ENCODE measurements at regions not wholly inside any gene's neighbourhood (a gene's known extent, or its start where the extent isn't known, plus 50 kb on each side); places are given as distances from the start of the nearest gene placed in this dataset.

DNA sequence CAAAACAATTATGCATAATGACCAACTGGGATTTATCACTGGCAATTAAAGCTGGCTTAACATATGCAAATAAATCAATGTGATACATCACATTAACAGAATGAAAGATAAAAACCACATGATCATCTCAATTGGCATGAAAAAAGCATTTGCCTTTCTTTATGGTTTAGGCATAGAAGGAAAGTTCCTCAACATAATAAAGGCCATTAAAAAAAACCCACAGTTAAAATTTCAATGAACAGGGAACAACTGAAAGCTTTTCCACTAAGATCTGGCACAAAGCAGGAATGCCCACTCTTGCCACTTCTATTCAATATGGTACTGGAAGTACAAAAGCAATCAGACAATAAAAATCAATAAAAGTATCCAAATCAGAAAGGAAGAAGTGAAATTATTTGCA, 151.2 kb upstream of the CD180 start:
- no peaks in the 10 kb centered on the region for H3K9me3 ChIP-seq (ENCODE audit: low read depth)
- no peaks in the 10 kb centered on the region for H3K36me3 ChIP-seq (replicated peaks; ENCODE audit: insufficient read depth, low read depth)
- H3K4me1 ChIP-seq (ENCODE audit: insufficient read depth) = no peaks in the 10 kb centered on the region
- H4K20me1 ChIP-seq (ENCODE audit: insufficient read depth, poor library complexity, severe bottlenecking) = no peaks in the 10 kb centered on the region
- no peak overlapping the region for H2AFZ ChIP-seq
- H3K27ac ChIP-seq = no peak overlapping the region
- DNase-seq (ENCODE audit: low spot score) = no peak
- no peaks in the 10 kb centered on the region for H3K9me2 ChIP-seq (replicated peaks; ENCODE audit: insufficient read depth)
- TF ChIP-seq EZH2phosphoT487 (IDR thresholded peaks at IDR 0.05; ENCODE audit: low read depth, severe bottlenecking, unreplicated experiment) (no peak), EZH2 (IDR thresholded peaks at IDR 0.05; ENCODE audit: borderline replicate concordance) (no peak)
- TF ChIP-seq, protein P1, sequence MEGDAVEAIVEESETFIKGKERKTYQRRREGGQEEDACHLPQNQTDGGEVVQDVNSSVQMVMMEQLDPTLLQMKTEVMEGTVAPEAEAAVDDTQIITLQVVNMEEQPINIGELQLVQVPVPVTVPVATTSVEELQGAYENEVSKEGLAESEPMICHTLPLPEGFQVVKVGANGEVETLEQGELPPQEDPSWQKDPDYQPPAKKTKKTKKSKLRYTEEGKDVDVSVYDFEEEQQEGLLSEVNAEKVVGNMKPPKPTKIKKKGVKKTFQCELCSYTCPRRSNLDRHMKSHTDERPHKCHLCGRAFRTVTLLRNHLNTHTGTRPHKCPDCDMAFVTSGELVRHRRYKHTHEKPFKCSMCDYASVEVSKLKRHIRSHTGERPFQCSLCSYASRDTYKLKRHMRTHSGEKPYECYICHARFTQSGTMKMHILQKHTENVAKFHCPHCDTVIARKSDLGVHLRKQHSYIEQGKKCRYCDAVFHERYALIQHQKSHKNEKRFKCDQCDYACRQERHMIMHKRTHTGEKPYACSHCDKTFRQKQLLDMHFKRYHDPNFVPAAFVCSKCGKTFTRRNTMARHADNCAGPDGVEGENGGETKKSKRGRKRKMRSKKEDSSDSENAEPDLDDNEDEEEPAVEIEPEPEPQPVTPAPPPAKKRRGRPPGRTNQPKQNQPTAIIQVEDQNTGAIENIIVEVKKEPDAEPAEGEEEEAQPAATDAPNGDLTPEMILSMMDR (IDR thresholded peaks at IDR 0.05; ENCODE audit: poor library complexity) = no peak
- H3K4me2 ChIP-seq = no peak overlapping the region
- H3K4me3 ChIP-seq = no peak overlapping the region
- no peaks in the 10 kb centered on the region for H3K27me3 ChIP-seq
- H3K79me2 ChIP-seq = no peaks in the 10 kb centered on the region

DNA sequence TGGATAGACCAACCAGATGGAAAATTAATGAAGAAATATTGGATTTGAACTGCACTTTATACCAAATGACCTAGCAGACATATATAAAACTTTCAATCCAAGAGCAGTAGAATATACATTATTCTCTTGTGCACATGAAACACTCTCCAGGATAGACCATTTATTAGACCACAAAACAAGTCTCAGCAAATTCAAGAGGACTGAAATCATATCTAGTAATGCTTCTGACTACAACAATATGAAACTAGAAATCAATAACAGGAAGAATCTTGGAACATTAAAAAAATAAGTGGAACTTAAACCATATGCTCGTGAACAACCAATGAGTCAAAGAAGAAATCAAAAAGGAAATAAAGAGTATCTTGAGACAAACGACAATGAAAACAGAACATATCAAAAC, 150.0 kb upstream of the CD180 start:
- Histone ChIP-seq H3K27me3 (no peaks in the 10 kb centered on the region), H2AFZ (no peak overlapping the region), H3K4me1 (ENCODE audit: insufficient read depth) (no peaks in the 10 kb centered on the region), H3K9me3 (ENCODE audit: low read depth) (no peaks in the 10 kb centered on the region), H3K9me2 (replicated peaks; ENCODE audit: insufficient read depth) (no peaks in the 10 kb centered on the region), H3K27ac (no peak overlapping the region), H3K79me2 (no peaks in the 10 kb centered on the region), H4K20me1 (ENCODE audit: insufficient read depth, poor library complexity, severe bottlenecking) (no peaks in the 10 kb centered on the region), H3K36me3 (replicated peaks; ENCODE audit: insufficient read depth, low read depth) (no peaks in the 10 kb centered on the region), H3K4me3 (no peak overlapping the region), H3K4me2 (no peak overlapping the region)
- DNase-seq (ENCODE audit: low spot score) = no peak
- WGBS (ENCODE audit: low lambda C conversion rate, missing lambda C conversion rate) = 81% methylated on average over 2 of the region's 2 CpGs
- TF ChIP-seq EZH2 (IDR thresholded peaks at IDR 0.05; ENCODE audit: borderline replicate concordance) (no peak), EZH2phosphoT487 (IDR thresholded peaks at IDR 0.05; ENCODE audit: low read depth, severe bottlenecking, unreplicated experiment) (no peak)
- TF ChIP-seq, protein P1 (IDR thresholded peaks at IDR 0.05; ENCODE audit: poor library complexity) = no peak

DNA sequence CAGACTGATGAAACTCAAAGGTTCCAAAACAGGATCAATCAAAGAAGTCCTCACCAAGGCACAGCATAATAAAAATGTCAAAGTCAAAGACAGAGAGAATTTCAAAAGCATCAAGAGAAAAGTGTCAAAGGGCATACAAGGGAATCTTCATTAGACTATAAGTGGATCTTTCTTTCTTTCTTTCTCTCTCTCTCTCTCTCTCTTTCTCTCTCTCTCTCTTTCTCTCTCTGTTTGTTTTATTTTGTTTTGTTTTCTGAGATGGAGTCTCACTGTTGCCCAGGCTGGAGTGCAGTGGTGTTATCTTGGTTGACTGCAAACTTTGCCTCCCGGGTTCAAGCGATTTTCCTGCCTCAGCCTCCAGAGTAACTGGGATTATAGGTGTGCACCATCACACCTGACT, 148.3 kb upstream of the CD180 start:
- Histone ChIP-seq H3K4me1 (ENCODE audit: insufficient read depth) (no peaks in the 10 kb centered on the region), H3K9me3 (ENCODE audit: low read depth) (no peaks in the 10 kb centered on the region), H3K79me2 (no peaks in the 10 kb centered on the region), H3K4me2 (no peak overlapping the region), H2AFZ (no peak overlapping the region), H4K20me1 (ENCODE audit: insufficient read depth, poor library complexity, severe bottlenecking) (no peaks in the 10 kb centered on the region), H3K4me3 (no peak overlapping the region), H3K27ac (no peak overlapping the region), H3K9me2 (replicated peaks; ENCODE audit: insufficient read depth) (no peaks in the 10 kb centered on the region), H3K27me3 (no peaks in the 10 kb centered on the region), H3K36me3 (replicated peaks; ENCODE audit: insufficient read depth, low read depth) (no peaks in the 10 kb centered on the region)
- WGBS (ENCODE audit: low lambda C conversion rate, missing lambda C conversion rate) = 100% methylated on average over 2 of the region's 2 CpGs
- TF ChIP-seq EZH2phosphoT487 (IDR thresholded peaks at IDR 0.05; ENCODE audit: low read depth, severe bottlenecking, unreplicated experiment) = no peak
- TF ChIP-seq, protein P1 (IDR thresholded peaks at IDR 0.05; ENCODE audit: poor library complexity) = no peak
- no peak for TF ChIP-seq EZH2 (IDR thresholded peaks at IDR 0.05; ENCODE audit: borderline replicate concordance)
- DNase-seq (ENCODE audit: low spot score) = no peak

DNA sequence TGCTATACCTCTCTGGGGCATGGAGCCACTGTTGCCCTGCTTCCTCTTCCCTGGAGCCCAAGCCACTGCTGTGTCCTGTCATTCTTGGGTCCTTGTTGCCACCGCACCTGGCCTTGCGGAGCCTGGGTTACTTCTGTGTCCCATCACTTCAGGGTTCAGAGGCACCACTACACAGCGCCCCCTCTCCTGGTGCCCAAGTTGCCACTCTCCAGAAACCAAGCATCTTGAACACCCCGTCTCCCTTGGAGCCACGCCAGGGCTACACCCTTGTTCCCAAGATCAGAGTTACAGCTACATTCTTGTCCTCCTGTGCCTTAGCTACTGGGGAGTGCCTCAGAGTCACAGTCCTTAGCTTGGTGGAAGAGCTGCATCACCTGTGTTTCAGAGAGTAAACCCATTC, 147.2 kb upstream of the CD180 start:
- Histone ChIP-seq H3K79me2 (no peaks in the 10 kb centered on the region), H3K4me2 (no peak overlapping the region), H3K27ac (no peak overlapping the region), H3K4me1 (ENCODE audit: insufficient read depth) (no peaks in the 10 kb centered on the region), H3K9me3 (ENCODE audit: low read depth) (no peaks in the 10 kb centered on the region), H2AFZ (no peak overlapping the region), H3K4me3 (no peak overlapping the region), H3K36me3 (replicated peaks; ENCODE audit: insufficient read depth, low read depth) (no peaks in the 10 kb centered on the region), H4K20me1 (ENCODE audit: insufficient read depth, poor library complexity, severe bottlenecking) (no peaks in the 10 kb centered on the region), H3K27me3 (no peaks in the 10 kb centered on the region), H3K9me2 (replicated peaks; ENCODE audit: insufficient read depth) (no peaks in the 10 kb centered on the region)
- TF ChIP-seq EZH2phosphoT487 (IDR thresholded peaks at IDR 0.05; ENCODE audit: low read depth, severe bottlenecking, unreplicated experiment) = no peak
- TF ChIP-seq, protein P1 (IDR thresholded peaks at IDR 0.05; ENCODE audit: poor library complexity) = no peak
- no peak for TF ChIP-seq EZH2 (IDR thresholded peaks at IDR 0.05; ENCODE audit: borderline replicate concordance)
- WGBS (ENCODE audit: low lambda C conversion rate, missing lambda C conversion rate) = 98% methylated on average over 5 of the region's 5 CpGs
- DNase-seq (ENCODE audit: low spot score) = no peak

Measured in hepatocyte (in vitro differentiated cells).